ENCODE measurements at regions not wholly inside any gene's neighbourhood (a gene's known extent, or its start where the extent isn't known, plus 50 kb on each side); places are given as distances from the start of the nearest gene placed in this dataset.

- Histone ChIP-seq H3K4me3 (ENCODE audit: insufficient read depth, low read depth, low read length, poor library complexity, severe bottlenecking) (no peak overlapping the region), H3K27me3 (replicated peaks; ENCODE audit: control insufficient read depth, insufficient read depth, low read length, poor library complexity, severe bottlenecking) (no peaks in the 10 kb centered on the region), H3K36me3 (ENCODE audit: control insufficient read depth, insufficient read depth, low read length) (no peaks in the 10 kb centered on the region), H3K27ac (ENCODE audit: insufficient read depth, low read length, poor library complexity, severe bottlenecking) (no peak overlapping the region), H3K4me1 (ENCODE audit: control insufficient read depth, insufficient read depth, low read length, poor library complexity, severe bottlenecking) (no peaks in the 10 kb centered on the region), H3K9me3 (ENCODE audit: control insufficient read depth, low read length) (no peaks in the 10 kb centered on the region)
- DNase-seq: no peak
Measured at GRCh38 chr2:53475766-53476165, 291.8 kb upstream of the CHAC2 start.

DNA sequence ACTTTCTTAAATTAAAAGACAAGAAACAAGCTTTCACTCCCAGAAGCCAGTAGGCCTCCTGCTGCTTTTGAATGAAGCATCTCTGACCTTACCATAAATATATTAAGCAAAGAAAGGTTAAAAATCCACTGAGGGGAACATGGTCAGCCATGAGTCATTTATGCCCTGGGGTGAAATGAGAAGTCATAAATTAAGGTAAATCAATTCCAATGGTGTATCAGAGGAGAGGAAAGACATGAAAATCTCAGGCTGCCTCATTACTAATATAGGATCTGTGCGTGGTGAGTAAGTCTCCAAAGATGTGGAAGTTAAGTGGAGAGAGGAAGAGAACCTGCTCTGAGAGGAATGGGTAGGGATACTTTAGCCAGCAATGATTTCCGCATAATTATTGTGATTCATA is 292.3 kb upstream of the CHAC2 start:
- H3K27me3 ChIP-seq (replicated peaks; ENCODE audit: control insufficient read depth, insufficient read depth, low read length, poor library complexity, severe bottlenecking): no peaks in the 10 kb centered on the region
- H3K9me3 ChIP-seq (ENCODE audit: control insufficient read depth, low read length): no peaks in the 10 kb centered on the region
- no peak for DNase-seq
- H3K4me1 ChIP-seq (ENCODE audit: control insufficient read depth, insufficient read depth, low read length, poor library complexity, severe bottlenecking): no peaks in the 10 kb centered on the region
- H3K36me3 ChIP-seq (ENCODE audit: control insufficient read depth, insufficient read depth, low read length): no peaks in the 10 kb centered on the region
- H3K27ac ChIP-seq (ENCODE audit: insufficient read depth, low read length, poor library complexity, severe bottlenecking): no peak overlapping the region
- H3K4me3 ChIP-seq (ENCODE audit: insufficient read depth, low read depth, low read length, poor library complexity, severe bottlenecking): no peak overlapping the region

DNA sequence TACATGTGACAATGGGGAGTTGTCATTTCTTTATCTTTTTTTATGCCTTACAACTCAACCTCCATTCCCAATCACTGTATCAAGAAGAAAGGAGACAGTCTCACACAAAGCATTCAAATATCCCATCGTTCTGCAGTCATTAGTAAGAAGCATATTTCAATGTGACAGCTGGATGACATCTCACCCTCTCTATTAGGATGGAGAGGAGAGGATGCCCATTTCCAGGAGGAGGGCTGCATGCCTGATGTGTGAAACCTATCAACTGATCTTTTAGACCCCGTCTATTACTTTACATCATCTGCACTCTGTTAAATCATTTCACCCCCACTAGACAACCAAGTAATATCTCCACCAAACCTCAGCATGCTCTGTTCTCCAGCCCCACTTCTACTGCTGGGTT is 292.7 kb upstream of the CHAC2 start:
- Histone ChIP-seq H3K9me3 (ENCODE audit: control insufficient read depth, low read length) (no peaks in the 10 kb centered on the region), H3K27me3 (replicated peaks; ENCODE audit: control insufficient read depth, insufficient read depth, low read length, poor library complexity, severe bottlenecking) (no peaks in the 10 kb centered on the region), H3K4me1 (ENCODE audit: control insufficient read depth, insufficient read depth, low read length, poor library complexity, severe bottlenecking) (no peaks in the 10 kb centered on the region), H3K27ac (ENCODE audit: insufficient read depth, low read length, poor library complexity, severe bottlenecking) (no peak overlapping the region), H3K4me3 (ENCODE audit: insufficient read depth, low read depth, low read length, poor library complexity, severe bottlenecking) (no peak overlapping the region), H3K36me3 (ENCODE audit: control insufficient read depth, insufficient read depth, low read length) (no peaks in the 10 kb centered on the region)
- DNase-seq: no peak

- no peak overlapping the region for H3K27ac ChIP-seq (ENCODE audit: insufficient read depth, low read length, poor library complexity, severe bottlenecking)
- DNase-seq: no peak
- no peaks in the 10 kb centered on the region for H3K9me3 ChIP-seq (ENCODE audit: control insufficient read depth, low read length)
- H3K36me3 ChIP-seq (ENCODE audit: control insufficient read depth, insufficient read depth, low read length): no peaks in the 10 kb centered on the region
- no peaks in the 10 kb centered on the region for H3K4me1 ChIP-seq (ENCODE audit: control insufficient read depth, insufficient read depth, low read length, poor library complexity, severe bottlenecking)
- no peak overlapping the region for H3K4me3 ChIP-seq (ENCODE audit: insufficient read depth, low read depth, low read length, poor library complexity, severe bottlenecking)
- no peaks in the 10 kb centered on the region for H3K27me3 ChIP-seq (replicated peaks; ENCODE audit: control insufficient read depth, insufficient read depth, low read length, poor library complexity, severe bottlenecking)
Measured at GRCh38 chr2:53473775-53474311, 293.8 kb upstream of the CHAC2 start.

- DNase-seq: no peak
Measured at GRCh38 chr2:53473236-53473635, 294.4 kb upstream of the CHAC2 start.

GRCh38 chr2:53467467-53468180 is 300.0 kb upstream of the CHAC2 start:
- no peaks in the 10 kb centered on the region for H3K27me3 ChIP-seq (replicated peaks; ENCODE audit: control insufficient read depth, insufficient read depth, low read length, poor library complexity, severe bottlenecking)
- H3K36me3 ChIP-seq (ENCODE audit: control insufficient read depth, insufficient read depth, low read length): no peaks in the 10 kb centered on the region
- no peak for DNase-seq

More at GRCh38 chr2:53473236-53473635, 294.4 kb upstream of the CHAC2 start:
- Histone ChIP-seq H3K27me3 (replicated peaks; ENCODE audit: control insufficient read depth, insufficient read depth, low read length, poor library complexity, severe bottlenecking) (no peaks in the 10 kb centered on the region), H3K4me3 (ENCODE audit: insufficient read depth, low read depth, low read length, poor library complexity, severe bottlenecking) (no peak overlapping the region), H3K36me3 (ENCODE audit: control insufficient read depth, insufficient read depth, low read length) (no peaks in the 10 kb centered on the region), H3K9me3 (ENCODE audit: control insufficient read depth, low read length) (no peaks in the 10 kb centered on the region), H3K27ac (ENCODE audit: insufficient read depth, low read length, poor library complexity, severe bottlenecking) (no peak overlapping the region), H3K4me1 (ENCODE audit: control insufficient read depth, insufficient read depth, low read length, poor library complexity, severe bottlenecking) (no peaks in the 10 kb centered on the region)

DNA sequence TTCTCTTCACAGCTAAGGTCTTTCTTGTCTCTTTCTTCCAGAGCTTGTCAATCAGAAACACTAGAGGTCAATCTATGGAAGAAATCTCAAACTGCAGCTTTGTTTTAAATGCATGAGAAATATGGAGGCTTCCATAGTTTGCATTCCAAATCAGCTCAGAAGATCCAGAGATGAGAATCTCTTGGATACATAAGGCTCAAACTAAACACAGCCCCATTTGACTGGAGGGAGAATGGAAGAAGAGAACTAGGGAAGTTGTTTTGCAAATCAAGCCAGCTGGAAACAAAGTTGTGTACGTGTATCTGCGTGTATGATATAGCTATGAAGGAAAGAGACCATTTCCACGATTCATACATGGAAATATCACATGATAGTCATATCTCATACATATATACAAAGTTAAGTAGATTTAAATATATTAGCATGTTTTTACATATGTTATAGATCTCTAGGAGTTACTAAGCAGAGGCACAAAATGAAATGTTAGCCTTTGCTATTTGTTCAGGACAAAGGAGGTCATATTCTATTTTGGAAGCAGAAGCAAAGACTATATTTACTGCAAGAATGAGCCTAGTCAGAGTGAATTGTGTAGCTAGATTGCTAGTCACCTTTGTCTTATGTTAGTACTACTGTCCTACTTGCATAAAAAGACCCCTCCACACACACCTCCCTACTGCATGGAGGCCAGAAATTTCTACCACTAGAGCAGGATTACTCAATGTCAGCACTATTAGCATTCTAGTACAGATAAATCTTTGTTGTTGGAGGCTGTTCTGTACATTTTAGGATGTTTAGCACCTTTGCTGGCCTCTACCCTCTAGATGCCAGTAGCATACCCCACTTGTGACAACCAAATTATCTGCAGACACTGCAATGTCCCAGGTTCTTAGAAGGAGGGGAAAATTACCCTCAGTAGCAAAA is 303.5 kb upstream of the CHAC2 start:
- Histone ChIP-seq H3K27me3 (replicated peaks; ENCODE audit: control insufficient read depth, insufficient read depth, low read length, poor library complexity, severe bottlenecking) (no peaks in the 10 kb centered on the region), H3K36me3 (ENCODE audit: control insufficient read depth, insufficient read depth, low read length) (no peaks in the 10 kb centered on the region), H3K9me3 (ENCODE audit: control insufficient read depth, low read length) (no peaks in the 10 kb centered on the region), H3K4me3 (ENCODE audit: insufficient read depth, low read depth, low read length, poor library complexity, severe bottlenecking) (no peak overlapping the region), H3K4me1 (ENCODE audit: control insufficient read depth, insufficient read depth, low read length, poor library complexity, severe bottlenecking) (no peaks in the 10 kb centered on the region), H3K27ac (ENCODE audit: insufficient read depth, low read length, poor library complexity, severe bottlenecking) (no peak overlapping the region)
- DNase-seq: no peak

More at GRCh38 chr2:53467467-53468180, 300.0 kb upstream of the CHAC2 start:
- Histone ChIP-seq H3K27ac (ENCODE audit: insufficient read depth, low read length, poor library complexity, severe bottlenecking) (no peak overlapping the region), H3K9me3 (ENCODE audit: control insufficient read depth, low read length) (no peaks in the 10 kb centered on the region), H3K4me3 (ENCODE audit: insufficient read depth, low read depth, low read length, poor library complexity, severe bottlenecking) (no peak overlapping the region), H3K4me1 (ENCODE audit: control insufficient read depth, insufficient read depth, low read length, poor library complexity, severe bottlenecking) (no peaks in the 10 kb centered on the region)

GRCh38 chr2:53460937-53461336 is 306.7 kb upstream of the CHAC2 start:
- no peak overlapping the region for H3K4me3 ChIP-seq (ENCODE audit: insufficient read depth, low read depth, low read length, poor library complexity, severe bottlenecking)
- no peaks in the 10 kb centered on the region for H3K9me3 ChIP-seq (ENCODE audit: control insufficient read depth, low read length)
- no peak overlapping the region for H3K27ac ChIP-seq (ENCODE audit: insufficient read depth, low read length, poor library complexity, severe bottlenecking)
- H3K27me3 ChIP-seq (replicated peaks; ENCODE audit: control insufficient read depth, insufficient read depth, low read length, poor library complexity, severe bottlenecking): no peaks in the 10 kb centered on the region
- no peak for DNase-seq
- H3K36me3 ChIP-seq (ENCODE audit: control insufficient read depth, insufficient read depth, low read length): no peaks in the 10 kb centered on the region
- no peaks in the 10 kb centered on the region for H3K4me1 ChIP-seq (ENCODE audit: control insufficient read depth, insufficient read depth, low read length, poor library complexity, severe bottlenecking)

DNA sequence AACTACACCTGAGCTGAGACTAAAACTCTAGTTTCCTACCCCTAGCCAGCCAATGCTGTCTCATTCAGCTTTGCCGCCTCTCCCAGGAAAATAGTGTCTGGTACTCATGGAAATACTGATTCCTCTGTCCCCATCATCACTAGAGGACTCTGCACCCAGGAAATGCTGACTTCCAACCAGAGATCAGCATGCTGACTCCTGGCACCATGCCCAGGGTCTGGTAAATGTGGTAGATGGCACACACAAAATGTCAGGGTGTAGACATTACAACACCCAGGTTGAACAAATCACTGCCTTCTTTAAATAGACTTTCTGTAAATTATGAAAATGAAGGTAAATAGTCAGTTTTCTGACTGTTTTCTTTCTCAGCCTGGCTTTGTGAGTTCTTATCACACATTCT is 307.3 kb upstream of the CHAC2 start:
- no peak overlapping the region for H3K4me3 ChIP-seq (ENCODE audit: insufficient read depth, low read depth, low read length, poor library complexity, severe bottlenecking)
- H3K36me3 ChIP-seq (ENCODE audit: control insufficient read depth, insufficient read depth, low read length): no peaks in the 10 kb centered on the region
- no peak for DNase-seq
- no peak overlapping the region for H3K27ac ChIP-seq (ENCODE audit: insufficient read depth, low read length, poor library complexity, severe bottlenecking)
- no peaks in the 10 kb centered on the region for H3K27me3 ChIP-seq (replicated peaks; ENCODE audit: control insufficient read depth, insufficient read depth, low read length, poor library complexity, severe bottlenecking)
- H3K4me1 ChIP-seq (ENCODE audit: control insufficient read depth, insufficient read depth, low read length, poor library complexity, severe bottlenecking): no peaks in the 10 kb centered on the region
- H3K9me3 ChIP-seq (ENCODE audit: control insufficient read depth, low read length): no peaks in the 10 kb centered on the region

GRCh38 chr2:53455094-53455493 is 312.5 kb upstream of the CHAC2 start:
- DNase-seq: no peak

More at GRCh38 chr2:53455094-53455493, 312.5 kb upstream of the CHAC2 start:
- H3K4me3 ChIP-seq (ENCODE audit: insufficient read depth, low read depth, low read length, poor library complexity, severe bottlenecking): no peak overlapping the region
- H3K36me3 ChIP-seq (ENCODE audit: control insufficient read depth, insufficient read depth, low read length): no peaks in the 10 kb centered on the region
- H3K27ac ChIP-seq (ENCODE audit: insufficient read depth, low read length, poor library complexity, severe bottlenecking): no peak overlapping the region
- no peaks in the 10 kb centered on the region for H3K27me3 ChIP-seq (replicated peaks; ENCODE audit: control insufficient read depth, insufficient read depth, low read length, poor library complexity, severe bottlenecking)
- H3K4me1 ChIP-seq (ENCODE audit: control insufficient read depth, insufficient read depth, low read length, poor library complexity, severe bottlenecking): no peaks in the 10 kb centered on the region
- H3K9me3 ChIP-seq (ENCODE audit: control insufficient read depth, low read length): no peaks in the 10 kb centered on the region

Data from effector memory CD4-positive, alpha-beta T cell (primary cell).